GM12891 (cell line): ENCODE measurements at regions not wholly inside any gene's neighbourhood (a gene's known extent, or its start where the extent isn't known, plus 50 kb on each side); places are given as distances from the start of the nearest gene placed in this dataset.

Experiments used
- POLR2A ChIP-seq: IDR thresholded peaks from 2 replicates; pipeline ENCODE4 v1.6.1; 2011; ENCODE audit warnings: low read depth, low read length, control low read depth
- POLR2AphosphoS5 ChIP-seq: IDR thresholded peaks from 2 replicates; pipeline ENCODE4 v1.6.1; 2011; ENCODE audit warnings: low read depth, low read length, control low read depth

- TF ChIP-seq POLR2AphosphoS5, result no peak
- no peak for TF ChIP-seq POLR2A
These were observed 120.7 kb upstream of the SERPIND1 start for GRCh38 chr22:20653012-20653794.
